H1 (cell line): ENCODE measurements at regions not wholly inside any gene's neighbourhood (a gene's known extent, or its start where the extent isn't known, plus 50 kb on each side); places are given as distances from the start of the nearest gene placed in this dataset.

Experiments used
- CTCF ChIP-seq, 3 experiments: IDR thresholded peaks; 1 replicate in 2 of 3; 2 replicates in 1 of 3; pipeline versions ENCODE4 v1.5.1 to v1.6.1; 2011; ENCODE audit warnings: low read length in 3 of 3, mild to moderate bottlenecking in 3 of 3, inconsistent platforms in 2 of 3, low read depth in 1 of 3, moderate library complexity in 1 of 3; ENCODE audit not compliant: insufficient read depth in 1 of 3; ENCODE audit errors: control extremely low read depth in 1 of 3
- EZH2 ChIP-seq: fragments of 200-600 bp; sonication (generic); IDR thresholded peaks from 2 replicates; pipeline ENCODE4 v1.7.1; 2012; ENCODE audit warnings: low read depth, mild to moderate bottlenecking, moderate library complexity, low read length, inconsistent platforms; ENCODE audit not compliant: severe bottlenecking
- PHF8 ChIP-seq: fragments of 200-600 bp; sonication (generic); conservative IDR thresholded peaks from 2 replicates; pipeline ENCODE4 v1.7.1; 2012; ENCODE audit warnings: low read depth, mild to moderate bottlenecking, inconsistent platforms, low read length, moderate library complexity
- POLR2A ChIP-seq, 2 experiments: IDR thresholded peaks; 1 replicate in 1 of 2; 2 replicates in 1 of 2; pipeline ENCODE4 v1.6.1; 2011; ENCODE audit warnings: low read depth in 2 of 2, low read length in 2 of 2, mild to moderate bottlenecking in 2 of 2; ENCODE audit errors: control extremely low read depth in 1 of 2
- RBBP5 ChIP-seq: IDR thresholded peaks from 2 replicates; pipeline ENCODE4 v1.7.1; 2012; ENCODE audit warnings: low read depth, mild to moderate bottlenecking, inconsistent platforms, low read length, moderate library complexity, borderline replicate concordance
- RFX5 ChIP-seq: IDR thresholded peaks from 2 replicates; pipeline ENCODE4 v1.6.1; 2011; ENCODE audit warnings: low read depth, low read length, improper control_type of control experiment, borderline replicate concordance

- TF ChIP-seq RBBP5 (no peak), RFX5 (no peak), PHF8 (no peak), CTCF (IDR thresholded peaks at IDR 0.05; ENCODE audit: control extremely low read depth in 1 of 3, insufficient read depth in 1 of 3, low read depth in 1 of 3, low read length in 3 of 3) (no peak), POLR2A (IDR thresholded peaks at IDR 0.05; ENCODE audit: control extremely low read depth in 1 of 2, low read depth in 2 of 2, low read length in 2 of 2) (no peak), EZH2 (no peak)
Observed at GRCh38 chr5:117357886-117358285, 783.3 kb upstream of the SEMA6A start.
